Calu3 (cell line): ENCODE measurements at regions not wholly inside any gene's neighbourhood (a gene's known extent, or its start where the extent isn't known, plus 50 kb on each side); places are given as distances from the start of the nearest gene placed in this dataset.
"Not testable (repeated sequence)": the region's sequence is repeated elsewhere in the genome, so short reads cannot be mapped to it uniquely, and the experiment has no call there.

Source experiments
- BruUV-seq: library from RNA; stranded (reverse); fragments of 400-500 nt; replicated peaks from 2 replicates; lab custom pipeline; 2021; lab: Mats Ljungman, UMichigan
- CTCF ChIA-PET: fragments of 300-600 bp; sonication (Branson Sonifier 250); formaldehyde crosslinking; loops from one replicate; lab custom pipeline; 2022; ENCODE audit warnings: antibody characterized with exemption; lab: Charles Lee
- DNase-seq: peaks from one replicate; pipeline ENCODE4 v3.0.0; 2022
- H3K27ac Mint-ChIP-seq: one replicate; pipeline ENCODE4 v1.8.0; 2022; ENCODE audit warnings: mixed read lengths; ENCODE audit not compliant: unreplicated experiment
- H3K27me3 Mint-ChIP-seq: one replicate; pipeline ENCODE4 v1.8.0; 2022; ENCODE audit warnings: mixed read lengths; ENCODE audit not compliant: unreplicated experiment
- H3K36me3 Mint-ChIP-seq: one replicate; pipeline ENCODE4 v1.8.0; 2022; ENCODE audit warnings: mild to moderate bottlenecking, moderate library complexity, mixed read lengths; ENCODE audit not compliant: insufficient read depth, unreplicated experiment
- H3K4me1 Mint-ChIP-seq: one replicate; pipeline ENCODE4 v1.8.0; 2022; ENCODE audit warnings: mild to moderate bottlenecking, low read depth, mixed read lengths; ENCODE audit not compliant: unreplicated experiment
- H3K4me3 Mint-ChIP-seq: one replicate; pipeline ENCODE4 v1.8.0; 2022; ENCODE audit warnings: mild to moderate bottlenecking, low read depth, moderate library complexity, mixed read lengths; ENCODE audit not compliant: unreplicated experiment
- H3K9me3 Mint-ChIP-seq: one replicate; pipeline ENCODE4 v1.8.0; 2022; ENCODE audit warnings: low read depth, mixed read lengths; ENCODE audit not compliant: unreplicated experiment
- CTCF ChIP-seq: fragments of 200-600 bp; IDR thresholded peaks from one replicate; pipeline ENCODE4 v1.8.0; 2022; ENCODE audit warnings: antibody characterized with exemption; ENCODE audit not compliant: unreplicated experiment
- intact Hi-C: fragments of 100-400 bp; cut with micrococcal nuclease; formaldehyde crosslinking; loops from one replicate; pipeline ENCODE4 v1.10.0; 2022; ENCODE audit not compliant: unreplicated experiment

GRCh38 chr12:82300611-82301010, 57.6 kb downstream of the CCDC59 start:
- H3K4me1 Mint-ChIP-seq, result no peaks in the 10 kb centered on the region
- H3K27ac Mint-ChIP-seq, result no peak overlapping the region
- no TSS peak for BruUV-seq

DNA sequence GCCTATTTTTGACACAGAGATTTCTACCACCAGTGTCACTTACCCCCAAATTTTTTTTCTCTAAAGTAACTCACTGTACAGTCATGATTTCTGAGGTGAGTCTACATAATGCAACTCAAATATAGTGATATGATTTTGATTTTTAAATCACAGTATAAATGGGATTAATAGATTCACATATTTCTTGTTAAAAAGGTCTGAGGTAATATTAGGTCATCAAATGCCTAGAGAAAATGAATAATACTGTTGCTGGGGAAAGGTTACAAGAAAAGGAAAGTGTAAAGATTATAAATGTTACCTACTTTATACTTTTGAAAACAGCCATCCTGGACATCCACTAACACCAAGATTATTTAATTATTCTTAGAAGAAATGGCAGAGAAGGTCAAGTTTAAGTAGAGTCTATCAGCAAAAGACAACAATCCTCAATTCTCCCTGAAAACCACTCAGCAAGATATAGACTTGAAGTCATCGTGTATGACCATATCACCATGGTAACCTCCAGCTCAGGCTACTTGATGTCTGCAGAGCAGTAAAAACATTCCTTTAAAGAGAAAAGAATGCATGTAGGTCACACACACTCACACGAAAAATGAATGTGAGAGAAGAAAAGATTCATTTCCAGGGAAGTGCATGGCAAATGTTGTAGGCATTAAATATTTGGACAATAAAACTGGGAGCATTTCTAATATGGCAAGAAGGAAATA, 58.7 kb downstream of the CCDC59 start:
- Mint-ChIP-seq H3K4me1 (no peaks in the 10 kb centered on the region), H3K4me3 (no peak overlapping the region), H3K27me3 (no peaks in the 10 kb centered on the region), H3K36me3 (no peaks in the 10 kb centered on the region), H3K9me3 (no peaks in the 10 kb centered on the region), H3K27ac (no peak overlapping the region)
- TF ChIP-seq CTCF, result no peak
- CTCF ChIA-PET, result no interaction called here
- intact Hi-C loops, result no loop called here
- DNase-seq, result no peak
- BruUV-seq, result no TSS peak

More at GRCh38 chr12:82300611-82301010, 57.6 kb downstream of the CCDC59 start:
- H3K27me3 Mint-ChIP-seq, result no peaks in the 10 kb centered on the region
- TF ChIP-seq CTCF, result no peak
- no peaks in the 10 kb centered on the region for H3K36me3 Mint-ChIP-seq
- DNase-seq, result no peak
- intact Hi-C loops, result no loop called here
- CTCF ChIA-PET, result no interaction called here
- H3K9me3 Mint-ChIP-seq, result no peaks in the 10 kb centered on the region
- H3K4me3 Mint-ChIP-seq, result no peak overlapping the region

- CTCF ChIA-PET, result no interaction called here
- no peaks in the 10 kb centered on the region for H3K27me3 Mint-ChIP-seq
- H3K9me3 Mint-ChIP-seq, result no peaks in the 10 kb centered on the region
- no peak overlapping the region for H3K4me3 Mint-ChIP-seq
- H3K36me3 Mint-ChIP-seq, result no peaks in the 10 kb centered on the region
- TF ChIP-seq CTCF, result no peak
- no TSS peak for BruUV-seq
- H3K27ac Mint-ChIP-seq, result no peak overlapping the region
- intact Hi-C loops, result no loop called here
- H3K4me1 Mint-ChIP-seq, result no peaks in the 10 kb centered on the region
- no peak for DNase-seq
These were observed 67.8 kb downstream of the CCDC59 start for GRCh38 chr12:82290415-82290814.

DNA sequence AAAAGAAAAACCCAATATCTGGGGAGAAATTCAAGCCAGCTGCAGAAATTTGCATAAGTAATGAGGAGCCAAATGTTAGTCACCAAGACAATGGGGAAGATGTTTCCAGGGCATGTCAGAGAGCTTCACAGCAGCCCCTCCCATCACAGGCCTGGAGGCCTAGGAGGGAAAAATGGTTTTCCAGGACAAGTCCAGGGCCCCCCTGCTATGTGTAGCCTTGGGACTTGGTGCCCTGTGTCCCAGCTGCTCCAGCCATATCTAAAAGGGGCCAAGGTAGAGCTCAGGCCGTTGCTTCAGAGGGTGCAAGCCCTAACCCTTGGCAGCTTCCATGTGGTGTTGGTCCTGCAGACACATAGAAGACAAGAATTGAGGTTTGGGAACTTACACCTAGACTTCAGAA, 76.9 kb downstream of the CCDC59 start:
- BruUV-seq, CTCF ChIA-PET, H3K36me3 Mint-ChIP-seq, H3K27ac Mint-ChIP-seq, H3K27me3 Mint-ChIP-seq, intact Hi-C loops, DNase-seq, H3K4me1 Mint-ChIP-seq, H3K4me3 Mint-ChIP-seq: not testable (repeated sequence)
- H3K9me3 Mint-ChIP-seq, result peaks cover 16% of the 10 kb centered on the region

GRCh38 chr12:82279536-82280058, 78.6 kb downstream of the CCDC59 start:
- no TSS peak for BruUV-seq
- intact Hi-C loops, result no loop called here
- TF ChIP-seq CTCF, result no peak
- H3K36me3 Mint-ChIP-seq, result no peaks in the 10 kb centered on the region
- no peaks in the 10 kb centered on the region for H3K27me3 Mint-ChIP-seq
- no peak overlapping the region for H3K27ac Mint-ChIP-seq
- peaks cover 16% of the 10 kb centered on the region for H3K9me3 Mint-ChIP-seq
- no peaks in the 10 kb centered on the region for H3K4me1 Mint-ChIP-seq
- no peak for DNase-seq
- no peak overlapping the region for H3K4me3 Mint-ChIP-seq
- CTCF ChIA-PET, result no interaction called here
